Hepatocyte (in vitro differentiated cells): ENCODE measurements at regions not wholly inside any gene's neighbourhood (a gene's known extent, or its start where the extent isn't known, plus 50 kb on each side); places are given as distances from the start of the nearest gene placed in this dataset.

Experiments
- EZH2phosphoT487 ChIP-seq: fragments of 200-600 bp; sonication (generic); IDR thresholded peaks from one replicate; pipeline ENCODE4 v1.6.1; 2018; ENCODE audit warnings: antibody characterized with exemption, mild to moderate bottlenecking, low read depth, moderate library complexity; ENCODE audit not compliant: unreplicated experiment, severe bottlenecking
- TF ChIP-seq, protein P1 (sequence below): fragments of 200-600 bp; sonication (generic); IDR thresholded peaks from 2 replicates; pipeline ENCODE4 v1.5.1; 2016; ENCODE audit warnings: antibody characterized with exemption, mild to moderate bottlenecking; ENCODE audit not compliant: poor library complexity

DNA sequence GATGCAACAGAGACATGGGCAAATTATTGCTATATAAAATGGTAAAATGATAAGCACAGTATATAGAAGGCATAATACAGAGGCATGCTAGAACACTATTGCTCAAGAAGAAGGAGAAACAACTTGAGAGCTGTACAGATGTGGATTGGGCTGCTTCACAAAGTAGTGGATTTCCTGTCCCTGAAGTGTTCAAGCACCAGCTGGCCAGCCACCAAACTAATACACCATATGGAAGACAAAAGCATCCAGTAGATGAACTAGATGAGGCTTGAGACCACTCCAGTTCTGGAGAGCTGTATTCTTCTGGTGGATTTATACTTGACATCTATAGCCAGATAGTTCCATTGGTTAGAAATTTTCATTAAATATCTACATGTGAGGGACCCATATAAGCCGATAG is 134.1 kb upstream of the GNAO1 start:
- TF ChIP-seq, protein P1, sequence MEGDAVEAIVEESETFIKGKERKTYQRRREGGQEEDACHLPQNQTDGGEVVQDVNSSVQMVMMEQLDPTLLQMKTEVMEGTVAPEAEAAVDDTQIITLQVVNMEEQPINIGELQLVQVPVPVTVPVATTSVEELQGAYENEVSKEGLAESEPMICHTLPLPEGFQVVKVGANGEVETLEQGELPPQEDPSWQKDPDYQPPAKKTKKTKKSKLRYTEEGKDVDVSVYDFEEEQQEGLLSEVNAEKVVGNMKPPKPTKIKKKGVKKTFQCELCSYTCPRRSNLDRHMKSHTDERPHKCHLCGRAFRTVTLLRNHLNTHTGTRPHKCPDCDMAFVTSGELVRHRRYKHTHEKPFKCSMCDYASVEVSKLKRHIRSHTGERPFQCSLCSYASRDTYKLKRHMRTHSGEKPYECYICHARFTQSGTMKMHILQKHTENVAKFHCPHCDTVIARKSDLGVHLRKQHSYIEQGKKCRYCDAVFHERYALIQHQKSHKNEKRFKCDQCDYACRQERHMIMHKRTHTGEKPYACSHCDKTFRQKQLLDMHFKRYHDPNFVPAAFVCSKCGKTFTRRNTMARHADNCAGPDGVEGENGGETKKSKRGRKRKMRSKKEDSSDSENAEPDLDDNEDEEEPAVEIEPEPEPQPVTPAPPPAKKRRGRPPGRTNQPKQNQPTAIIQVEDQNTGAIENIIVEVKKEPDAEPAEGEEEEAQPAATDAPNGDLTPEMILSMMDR, result no peak
- no peak for TF ChIP-seq EZH2phosphoT487
